GM12878 (cell line): ENCODE measurements at regions not wholly inside any gene's neighbourhood (a gene's known extent, or its start where the extent isn't known, plus 50 kb on each side); places are given as distances from the start of the nearest gene placed in this dataset.

Experiments
- ATAC-seq: fragments of 200-7000 bp; cut with Tn5 transposase; 3 replicates; pipeline ENCODE4 v1.9.1; 2020; ENCODE audit warnings: mild to moderate bottlenecking, moderate library complexity
- BruUV-seq: library from RNA; stranded (reverse); fragments of 400-500 nt; replicated peaks from 2 replicates; lab custom pipeline; 2021; lab: Mats Ljungman, UMichigan
- CTCF ChIA-PET: fragments of 300-600 bp; sonication (Branson Sonifier 250); formaldehyde crosslinking; extraction: SDS; loops from one replicate; lab custom pipeline; 2021; ENCODE audit warnings: inconsistent platforms; lab: Yijun Ruan, JAX
- POLR2A ChIA-PET: fragments of 350-600 bp; formaldehyde crosslinking; extraction: SDS; loops from one replicate; lab custom pipeline; 2021; ENCODE audit warnings: inconsistent platforms; lab: Charles Lee
- RAD21 ChIA-PET: fragments of 300-600 bp; sonication (Branson Sonifier 250); formaldehyde crosslinking; loops from one replicate; lab custom pipeline; 2023; ENCODE audit warnings: antibody characterized with exemption; ENCODE audit not compliant: unreplicated experiment; lab: Charles Lee
- SMC1A ChIA-PET: fragments of 300-600 bp; sonication (Branson Sonifier 250); formaldehyde crosslinking; loops from one replicate; lab custom pipeline; 2023; ENCODE audit not compliant: unreplicated experiment, uncharacterized antibody; lab: Charles Lee
- DNase-seq: peaks from one replicate; pipeline ENCODE4 v3.0.0-alpha.2; 2011; ENCODE audit warnings: low read depth, low spot score
- FAIRE-seq: peaks from 3 replicates; lab custom pipeline; 2011; peaks lifted over from hg19 to GRCh38; lab: Jason Lieb, UNC
- H2AFZ ChIP-seq: 2 replicates; pipeline ENCODE4 v1.6.0; 2011; ENCODE audit warnings: low read depth, low read length, control low read depth; ENCODE audit not compliant: control insufficient read depth
- H3K27ac ChIP-seq: 2 replicates; pipeline ENCODE4 v1.5.1; 2011; ENCODE audit warnings: control low read depth; ENCODE audit not compliant: control insufficient read depth, insufficient read depth
- H3K27me3 ChIP-seq, 2 experiments: replicated peaks in 1 of 2; 2 replicates each; pipeline versions ENCODE4 v1.6.0 to v1.6.1; 2011; ENCODE audit warnings: low read length in 1 of 2; ENCODE audit not compliant: control insufficient read depth in 2 of 2, insufficient read depth in 2 of 2
- H3K36me3 ChIP-seq, 2 experiments: 2 replicates each; pipeline ENCODE4 v1.5.1; 2011; ENCODE audit warnings: low read length in 1 of 2; ENCODE audit not compliant: control insufficient read depth in 2 of 2, insufficient read depth in 2 of 2
- H3K4me1 ChIP-seq: 2 replicates; pipeline ENCODE4 v1.6.1; 2011; ENCODE audit warnings: mild to moderate bottlenecking, low read length, moderate library complexity, mixed read lengths; ENCODE audit not compliant: control insufficient read depth, insufficient read depth
- H3K4me2 ChIP-seq: 2 replicates; pipeline ENCODE4 v1.6.0; 2011; ENCODE audit warnings: control low read depth; ENCODE audit not compliant: control insufficient read depth, insufficient read depth
- H3K4me3 ChIP-seq: fragments of 200-600 bp; sonication (generic); 2 replicates; pipeline ENCODE4 v1.5.1; 2016
- H3K79me2 ChIP-seq: 2 replicates; pipeline ENCODE4 v1.6.0; 2011; ENCODE audit warnings: low read length; ENCODE audit not compliant: control insufficient read depth, insufficient read depth
- H3K9ac ChIP-seq: 2 replicates; pipeline ENCODE4 v1.8.0; 2011; ENCODE audit warnings: low read length, control low read depth, mixed read lengths; ENCODE audit not compliant: control insufficient read depth, insufficient read depth
- H3K9me3 ChIP-seq: replicated peaks from 3 replicates; pipeline ENCODE4 v1.5.1; 2011; ENCODE audit warnings: mild to moderate bottlenecking, low read length; ENCODE audit not compliant: control insufficient read depth, insufficient read depth
- H4K20me1 ChIP-seq: 2 replicates; pipeline ENCODE4 v1.6.0; 2011; ENCODE audit not compliant: control insufficient read depth, insufficient read depth
- DPF2 ChIP-seq: fragments of 450-650 bp; IDR thresholded peaks from 2 replicates; pipeline ENCODE4 v1.6.1; 2017; ENCODE audit warnings: mild to moderate bottlenecking
- EGR1 ChIP-seq, 2 experiments: IDR thresholded peaks; 1 replicate in 1 of 2; 2 replicates in 1 of 2; pipeline ENCODE4 v1.6.1; 2011 to 2012; ENCODE audit warnings: low read depth in 2 of 2, low read length in 2 of 2, borderline replicate concordance in 1 of 2, mild to moderate bottlenecking in 1 of 2, moderate library complexity in 1 of 2
- FOS ChIP-seq: IDR thresholded peaks from 3 replicates; pipeline ENCODE4 v1.6.1; 2011; ENCODE audit warnings: borderline replicate concordance; ENCODE audit not compliant: insufficient read length; ENCODE audit errors: extremely low read depth
- FOXM1 ChIP-seq: IDR thresholded peaks from 2 replicates; pipeline ENCODE4 v1.6.1; 2012; ENCODE audit warnings: low read depth, mild to moderate bottlenecking, inconsistent platforms, low read length, moderate library complexity
- HCFC1 ChIP-seq: fragments of 150-350 bp; IDR thresholded peaks from 2 replicates; pipeline ENCODE4 v1.6.1; 2014; ENCODE audit warnings: low read length
- IKZF2 ChIP-seq, 2 experiments: fragments of 450-650 bp; IDR thresholded peaks; 2 replicates each; pipeline ENCODE4 v1.6.1; 2017; ENCODE audit warnings: mild to moderate bottlenecking in 2 of 2, moderate library complexity in 2 of 2
- JUNB ChIP-seq: IDR thresholded peaks from 2 replicates; pipeline ENCODE4 v1.6.1; 2016; ENCODE audit warnings: antibody characterized with exemption, mild to moderate bottlenecking
- RCOR1 ChIP-seq: conservative IDR thresholded peaks from 2 replicates; pipeline ENCODE4 v1.6.1; 2012; ENCODE audit warnings: low read depth, low read length, improper control_type of control experiment
- RFX5 ChIP-seq: IDR thresholded peaks from 2 replicates; pipeline ENCODE4 v1.6.1; 2011; ENCODE audit warnings: low read depth, low read length, improper control_type of control experiment
- SMAD1 ChIP-seq: fragments of 450-650 bp; IDR thresholded peaks from 2 replicates; pipeline ENCODE4 v1.6.1; 2018; ENCODE audit warnings: mild to moderate bottlenecking, low read depth; ENCODE audit not compliant: partially characterized antibody
- TARDBP ChIP-seq: IDR thresholded peaks from 2 replicates; pipeline ENCODE4 v1.6.1; 2016; ENCODE audit warnings: borderline replicate concordance
- TCF3 ChIP-seq: IDR thresholded peaks from 2 replicates; pipeline ENCODE4 v1.6.1; 2012; ENCODE audit warnings: low read depth, mild to moderate bottlenecking, low read length, borderline replicate concordance; ENCODE audit not compliant: insufficient read depth
- ZNF24 ChIP-seq: fragments of 450-650 bp; IDR thresholded peaks from 2 replicates; pipeline ENCODE4 v1.6.1; 2017; ENCODE audit warnings: antibody characterized with exemption, mild to moderate bottlenecking
- ZNF384 ChIP-seq: IDR thresholded peaks from 2 replicates; pipeline ENCODE4 v1.6.1; 2012; ENCODE audit warnings: low read depth, mild to moderate bottlenecking, low read length, improper control_type of control experiment, borderline replicate concordance
- ZZZ3 ChIP-seq: IDR thresholded peaks from 2 replicates; pipeline ENCODE4 v1.6.1; 2011; ENCODE audit warnings: low read depth; ENCODE audit not compliant: control insufficient read depth, insufficient read length
- in situ Hi-C: fragments of 300-500 bp; cut with MboI; formaldehyde crosslinking; loops from 9 replicates; pipeline ENCODE4 v1.14.3; 2018; ENCODE audit warnings: mixed read lengths
- intact Hi-C: fragments of 100-400 bp; cut with micrococcal nuclease; formaldehyde crosslinking; loops from one replicate; pipeline ENCODE4 v1.14.2; 2022; ENCODE audit not compliant: unreplicated experiment
- TF ChIP-seq, protein P1 (sequence below): IDR thresholded peaks from 2 replicates; pipeline ENCODE4 v1.6.1; 2011; ENCODE audit warnings: low read depth, low read length, improper control_type of control experiment, borderline replicate concordance
- TF ChIP-seq, protein P2 (sequence below): fragments of 450-650 bp; IDR thresholded peaks from 2 replicates; pipeline ENCODE4 v1.6.1; 2018; ENCODE audit warnings: mild to moderate bottlenecking, low read depth, moderate library complexity; ENCODE audit not compliant: partially characterized antibody
- TF ChIP-seq, protein P3 (sequence below): fragments of 450-650 bp; IDR thresholded peaks from 2 replicates; pipeline ENCODE4 v1.6.1; 2017; ENCODE audit warnings: low read depth, mild to moderate bottlenecking, moderate library complexity
- TF ChIP-seq, protein P4 (sequence below): fragments of 450-650 bp; IDR thresholded peaks from 2 replicates; pipeline ENCODE4 v1.6.1; 2017; ENCODE audit warnings: borderline replicate concordance

DNA sequence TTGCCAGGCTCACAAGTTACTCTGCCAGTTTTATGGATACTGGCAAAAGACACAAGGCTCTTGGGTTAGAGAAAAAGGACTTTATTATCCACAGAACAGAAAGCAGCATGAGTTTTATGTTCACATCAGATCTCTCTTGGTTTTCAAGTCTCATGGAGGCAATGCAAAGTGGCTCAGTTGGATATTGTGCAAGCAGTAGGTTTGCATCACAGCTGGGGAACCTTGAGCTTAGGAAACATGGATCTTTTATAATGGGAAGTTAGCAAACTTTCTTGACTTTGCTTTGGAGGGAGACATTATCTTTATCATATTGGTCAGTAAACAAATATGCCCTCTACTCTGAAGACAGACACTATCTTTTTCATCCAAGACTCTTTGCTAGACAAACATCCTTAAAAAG lies 109.2 kb upstream of the GRPR start:
- POLR2A ChIA-PET = no interaction called here
- RAD21 ChIA-PET = no interaction called here
- Histone ChIP-seq H3K4me2 (no peak overlapping the region), H3K27ac (no peak overlapping the region), H3K9me3 (no peaks in the 10 kb centered on the region), H3K36me3 (no peaks in the 10 kb centered on the region), H3K4me1 (no peaks in the 10 kb centered on the region), H4K20me1 (no peaks in the 10 kb centered on the region), H3K27me3 (no peaks in the 10 kb centered on the region), H3K4me3 (no peak overlapping the region), H3K79me2 (no peaks in the 10 kb centered on the region), H2AFZ (no peak overlapping the region), H3K9ac (no peak overlapping the region)
- ATAC-seq (no peak), FAIRE-seq (no peak), DNase-seq (no peak)
- in situ Hi-C loops = no loop called here
- BruUV-seq = no TSS peak
- intact Hi-C loops = no loop called here
- SMC1A ChIA-PET = no interaction called here
- CTCF ChIA-PET = interaction anchor here (0.7 kb wide), 1 partner anchor 14 kb away, joined by 3 read pairs; no protein-coding TSS in a partner anchor
- TF ChIP-seq TARDBP (no peak), EGR1 (IDR thresholded peaks at IDR 0.05; ENCODE audit: borderline replicate concordance in 1 of 2, low read depth in 2 of 2, low read length in 2 of 2) (no peak), IKZF2 (IDR thresholded peaks at IDR 0.05) (no peak), DPF2 (no peak), TCF3 (no peak), FOS (no peak), JUNB (no peak), ZNF384 (no peak), RFX5 (no peak), FOXM1 (no peak), HCFC1 (no peak), RCOR1 (no peak), SMAD1 (no peak), ZZZ3 (no peak), ZNF24 (no peak)
- TF ChIP-seq, protein P1, sequence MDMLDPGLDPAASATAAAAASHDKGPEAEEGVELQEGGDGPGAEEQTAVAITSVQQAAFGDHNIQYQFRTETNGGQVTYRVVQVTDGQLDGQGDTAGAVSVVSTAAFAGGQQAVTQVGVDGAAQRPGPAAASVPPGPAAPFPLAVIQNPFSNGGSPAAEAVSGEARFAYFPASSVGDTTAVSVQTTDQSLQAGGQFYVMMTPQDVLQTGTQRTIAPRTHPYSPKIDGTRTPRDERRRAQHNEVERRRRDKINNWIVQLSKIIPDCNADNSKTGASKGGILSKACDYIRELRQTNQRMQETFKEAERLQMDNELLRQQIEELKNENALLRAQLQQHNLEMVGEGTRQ = no peak
- TF ChIP-seq, protein P2, sequence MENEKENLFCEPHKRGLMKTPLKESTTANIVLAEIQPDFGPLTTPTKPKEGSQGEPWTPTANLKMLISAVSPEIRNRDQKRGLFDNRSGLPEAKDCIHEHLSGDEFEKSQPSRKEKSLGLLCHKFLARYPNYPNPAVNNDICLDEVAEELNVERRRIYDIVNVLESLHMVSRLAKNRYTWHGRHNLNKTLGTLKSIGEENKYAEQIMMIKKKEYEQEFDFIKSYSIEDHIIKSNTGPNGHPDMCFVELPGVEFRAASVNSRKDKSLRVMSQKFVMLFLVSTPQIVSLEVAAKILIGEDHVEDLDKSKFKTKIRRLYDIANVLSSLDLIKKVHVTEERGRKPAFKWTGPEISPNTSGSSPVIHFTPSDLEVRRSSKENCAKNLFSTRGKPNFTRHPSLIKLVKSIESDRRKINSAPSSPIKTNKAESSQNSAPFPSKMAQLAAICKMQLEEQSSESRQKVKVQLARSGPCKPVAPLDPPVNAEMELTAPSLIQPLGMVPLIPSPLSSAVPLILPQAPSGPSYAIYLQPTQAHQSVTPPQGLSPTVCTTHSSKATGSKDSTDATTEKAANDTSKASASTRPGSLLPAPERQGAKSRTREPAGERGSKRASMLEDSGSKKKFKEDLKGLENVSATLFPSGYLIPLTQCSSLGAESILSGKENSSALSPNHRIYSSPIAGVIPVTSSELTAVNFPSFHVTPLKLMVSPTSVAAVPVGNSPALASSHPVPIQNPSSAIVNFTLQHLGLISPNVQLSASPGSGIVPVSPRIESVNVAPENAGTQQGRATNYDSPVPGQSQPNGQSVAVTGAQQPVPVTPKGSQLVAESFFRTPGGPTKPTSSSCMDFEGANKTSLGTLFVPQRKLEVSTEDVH = no peak
- TF ChIP-seq, protein P3, sequence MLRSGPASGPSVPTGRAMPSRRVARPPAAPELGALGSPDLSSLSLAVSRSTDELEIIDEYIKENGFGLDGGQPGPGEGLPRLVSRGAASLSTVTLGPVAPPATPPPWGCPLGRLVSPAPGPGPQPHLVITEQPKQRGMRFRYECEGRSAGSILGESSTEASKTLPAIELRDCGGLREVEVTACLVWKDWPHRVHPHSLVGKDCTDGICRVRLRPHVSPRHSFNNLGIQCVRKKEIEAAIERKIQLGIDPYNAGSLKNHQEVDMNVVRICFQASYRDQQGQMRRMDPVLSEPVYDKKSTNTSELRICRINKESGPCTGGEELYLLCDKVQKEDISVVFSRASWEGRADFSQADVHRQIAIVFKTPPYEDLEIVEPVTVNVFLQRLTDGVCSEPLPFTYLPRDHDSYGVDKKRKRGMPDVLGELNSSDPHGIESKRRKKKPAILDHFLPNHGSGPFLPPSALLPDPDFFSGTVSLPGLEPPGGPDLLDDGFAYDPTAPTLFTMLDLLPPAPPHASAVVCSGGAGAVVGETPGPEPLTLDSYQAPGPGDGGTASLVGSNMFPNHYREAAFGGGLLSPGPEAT = no peak
- TF ChIP-seq, protein P4, sequence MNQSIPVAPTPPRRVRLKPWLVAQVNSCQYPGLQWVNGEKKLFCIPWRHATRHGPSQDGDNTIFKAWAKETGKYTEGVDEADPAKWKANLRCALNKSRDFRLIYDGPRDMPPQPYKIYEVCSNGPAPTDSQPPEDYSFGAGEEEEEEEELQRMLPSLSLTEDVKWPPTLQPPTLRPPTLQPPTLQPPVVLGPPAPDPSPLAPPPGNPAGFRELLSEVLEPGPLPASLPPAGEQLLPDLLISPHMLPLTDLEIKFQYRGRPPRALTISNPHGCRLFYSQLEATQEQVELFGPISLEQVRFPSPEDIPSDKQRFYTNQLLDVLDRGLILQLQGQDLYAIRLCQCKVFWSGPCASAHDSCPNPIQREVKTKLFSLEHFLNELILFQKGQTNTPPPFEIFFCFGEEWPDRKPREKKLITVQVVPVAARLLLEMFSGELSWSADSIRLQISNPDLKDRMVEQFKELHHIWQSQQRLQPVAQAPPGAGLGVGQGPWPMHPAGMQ = no peak
